GM19438 (cell line): ENCODE measurements at regions not wholly inside any gene's neighbourhood (a gene's known extent, or its start where the extent isn't known, plus 50 kb on each side); places are given as distances from the start of the nearest gene placed in this dataset.
"Not testable (repeated sequence)": the region's sequence is repeated elsewhere in the genome, so short reads cannot be mapped to it uniquely, and the experiment has no call there.

Experiments
- ATAC-seq: cut with Tn5 transposase; IDR thresholded peaks from one replicate; pipeline ENCODE4 v1.9.1; 2021; ENCODE audit warnings: low read depth; ENCODE audit not compliant: unreplicated experiment

GRCh38 chr7:69204943-69205342 is 393.3 kb upstream of the AUTS2 start:
- no peak for ATAC-seq

- ATAC-seq: no peak
Observed at GRCh38 chr7:69205581-69205980, 392.7 kb upstream of the AUTS2 start.

- no peak for ATAC-seq
Observed at GRCh38 chr7:69208276-69208675, 390.0 kb upstream of the AUTS2 start.

GRCh38 chr7:69208848-69209247 is 389.4 kb upstream of the AUTS2 start:
- ATAC-seq: peak; percentile 92

- ATAC-seq: no peak
Observed at GRCh38 chr7:69211336-69211735, 386.9 kb upstream of the AUTS2 start.

GRCh38 chr7:69211739-69212138 is 386.5 kb upstream of the AUTS2 start:
- no peak for ATAC-seq

- ATAC-seq: no peak
Observed at GRCh38 chr7:69213878-69214277, 384.4 kb upstream of the AUTS2 start.

- ATAC-seq: not testable (repeated sequence)
Observed at GRCh38 chr7:69215516-69215915, 382.8 kb upstream of the AUTS2 start.

- ATAC-seq: no peak
Observed at GRCh38 chr7:69217516-69218350, 380.5 kb upstream of the AUTS2 start.

GRCh38 chr7:69218576-69218975 is 379.7 kb upstream of the AUTS2 start:
- no peak for ATAC-seq

- no peak for ATAC-seq
Observed at GRCh38 chr7:69219381-69219780, 378.9 kb upstream of the AUTS2 start.

- ATAC-seq: no peak
Observed at GRCh38 chr7:69225259-69225943, 372.9 kb upstream of the AUTS2 start.

- no peak for ATAC-seq
Observed at GRCh38 chr7:69228212-69228811, 370.0 kb upstream of the AUTS2 start.

GRCh38 chr7:69232445-69233376 is 365.6 kb upstream of the AUTS2 start:
- ATAC-seq: no peak

GRCh38 chr7:69237541-69237940 is 360.7 kb upstream of the AUTS2 start:
- ATAC-seq: no peak

GRCh38 chr7:69243016-69243415 is 355.3 kb upstream of the AUTS2 start:
- no peak for ATAC-seq

GRCh38 chr7:69244701-69245100 is 353.6 kb upstream of the AUTS2 start:
- ATAC-seq: no peak

GRCh38 chr7:69245646-69246045 is 352.6 kb upstream of the AUTS2 start:
- no peak for ATAC-seq

GRCh38 chr7:69246758-69247157 is 351.5 kb upstream of the AUTS2 start:
- no peak for ATAC-seq

- ATAC-seq: not testable (repeated sequence)
Observed at GRCh38 chr7:69248382-69248828, 349.9 kb upstream of the AUTS2 start.
